B cell (primary cell): ENCODE measurements at regions not wholly inside any gene's neighbourhood (a gene's known extent, or its start where the extent isn't known, plus 50 kb on each side); places are given as distances from the start of the nearest gene placed in this dataset.

Experiments
- ATAC-seq: fragments of 200-7000 bp; cut with Tn5 transposase; one replicate; pipeline ENCODE4 v1.10.0; 2021; ENCODE audit warnings: low read depth, mild to moderate bottlenecking, moderate number of reproducible peaks, moderate library complexity
- CTCF ChIA-PET: fragments of 350-600 bp; sonication (Branson Sonifier 250); formaldehyde crosslinking; loops from one replicate; lab custom pipeline; 2021; ENCODE audit warnings: antibody characterized with exemption, inconsistent platforms; lab: Charles Lee
- POLR2A ChIA-PET: fragments of 350-600 bp; sonication (Branson Sonifier 250); formaldehyde crosslinking; loops from one replicate; lab custom pipeline; 2021; ENCODE audit warnings: antibody characterized with exemption; lab: Charles Lee
- DNase-seq: peaks from one replicate; pipeline ENCODE4 v3.0.0; 2013
- H2AFZ ChIP-seq: 2 replicates; pipeline ENCODE4 v1.6.1; 2012; ENCODE audit warnings: mild to moderate bottlenecking, low read depth, low read length; ENCODE audit not compliant: insufficient read depth, poor library complexity, severe bottlenecking
- H3K27ac ChIP-seq, 2 donors: 1 replicate in 1 of 2; 2 replicates in 1 of 2; pipeline ENCODE4 v1.5.1; 2012 to 2013; ENCODE audit warnings: low read length in 2 of 2, mild to moderate bottlenecking in 2 of 2, moderate library complexity in 1 of 2
- H3K27me3 ChIP-seq, 4 experiments: fragments of 200-600 bp in 1 of 4; sonication (generic) in 1 of 4; replicated peaks in 1 of 4; 1 replicate in 2 of 4; 2 replicates in 2 of 4; pipeline versions ENCODE4 v1.6.1 to v1.7.0; 2013 to 2016; ENCODE audit warnings: low read length in 3 of 4, mild to moderate bottlenecking in 2 of 4, mixed read lengths in 1 of 4, moderate library complexity in 1 of 4; ENCODE audit not compliant: insufficient read depth in 4 of 4, control insufficient read depth in 3 of 4; ENCODE audit errors: control extremely low read depth in 1 of 4
- H3K36me3 ChIP-seq, 2 experiments: replicated peaks in 1 of 2; 1 replicate in 1 of 2; 2 replicates in 1 of 2; pipeline versions ENCODE4 v1.6.1 to v1.7.1; 2013; ENCODE audit warnings: low read length in 1 of 2; ENCODE audit not compliant: insufficient read depth in 2 of 2, control insufficient read depth in 1 of 2; ENCODE audit errors: control extremely low read depth in 1 of 2, extremely low read depth in 1 of 2
- H3K4me1 ChIP-seq, 2 donors: fragments of 200-600 bp in 1 of 2; sonication (generic) in 1 of 2; 1 replicate in 1 of 2; 2 replicates in 1 of 2; pipeline versions ENCODE4 v1.5.1 to v1.6.1; 2013 to 2017; ENCODE audit warnings: low read length in 2 of 2; ENCODE audit not compliant: control insufficient read depth in 2 of 2, insufficient read depth in 2 of 2
- H3K4me2 ChIP-seq: replicated peaks from 2 replicates; pipeline ENCODE3; 2012; ENCODE audit warnings: mild to moderate bottlenecking, low read depth, low read length; ENCODE audit not compliant: poor library complexity, severe bottlenecking
- H3K4me3 ChIP-seq, 5 experiments: fragments of 200-600 bp in 1 of 5; sonication (generic) in 1 of 5; 1 replicate in 3 of 5; 2 replicates in 2 of 5; pipeline versions ENCODE4 v1.5.1 to v1.7.0; 2011 to 2016; ENCODE audit warnings: low read length in 4 of 5, mild to moderate bottlenecking in 4 of 5, low read depth in 2 of 5, control low read depth in 1 of 5, moderate library complexity in 1 of 5; ENCODE audit not compliant: insufficient read depth in 1 of 5; ENCODE audit errors: control extremely low read depth in 1 of 5, extremely low read depth in 1 of 5
- H3K79me2 ChIP-seq: fragments of 200-600 bp; sonication (generic); one replicate; pipeline ENCODE4 v1.6.0; 2016; ENCODE audit warnings: low read length; ENCODE audit not compliant: control insufficient read depth, insufficient read depth
- H3K9ac ChIP-seq: fragments of 200-600 bp; sonication (generic); 2 replicates; pipeline ENCODE4 v1.6.1; 2017; ENCODE audit warnings: mild to moderate bottlenecking, low read length, moderate library complexity
- H3K9me3 ChIP-seq, 3 donors: one replicate each; pipeline versions ENCODE4 v1.6.1 to v1.7.1; 2013; ENCODE audit warnings: low read length in 2 of 3; ENCODE audit not compliant: control insufficient read depth in 2 of 3, insufficient read depth in 1 of 3; ENCODE audit errors: control extremely low read depth in 1 of 3
- H4K20me1 ChIP-seq: 2 replicates; pipeline ENCODE4 v1.6.0; 2012; ENCODE audit warnings: mild to moderate bottlenecking, low read length; ENCODE audit not compliant: insufficient read depth, control insufficient read depth, poor library complexity, severe bottlenecking
- H3K27ac Mint-ChIP-seq: one replicate; pipeline ENCODE4 v1.8.0; 2021; ENCODE audit warnings: mixed read lengths
- H3K27me3 Mint-ChIP-seq: one replicate; pipeline ENCODE4 v1.8.0; 2021; ENCODE audit warnings: mixed read lengths
- H3K4me1 Mint-ChIP-seq: one replicate; pipeline ENCODE4 v1.8.0; 2021; ENCODE audit warnings: mixed read lengths
- H3K4me3 Mint-ChIP-seq: one replicate; pipeline ENCODE4 v1.8.0; 2021; ENCODE audit warnings: mixed read lengths
- H3K9me3 Mint-ChIP-seq: one replicate; pipeline ENCODE4 v1.8.0; 2022; ENCODE audit warnings: mixed read lengths; ENCODE audit not compliant: insufficient read depth
- EZH2 ChIP-seq: IDR thresholded peaks from 2 replicates; pipeline ENCODE4 v1.6.1; 2012; ENCODE audit warnings: borderline replicate concordance, low read depth, mild to moderate bottlenecking, moderate library complexity, low read length; ENCODE audit not compliant: insufficient read depth, poor library complexity, severe bottlenecking
- WGBS: methylation state at CpG from one replicate; pipeline ENCODE4 v1.1.5; 2013; ENCODE audit warnings: missing lambda C conversion rate; ENCODE audit not compliant: insufficient coverage; 5-methylcytosine and 5-hydroxymethylcytosine counted together
- intact Hi-C: fragments of 100-400 bp; cut with micrococcal nuclease; formaldehyde crosslinking; loops from one replicate; pipeline ENCODE4 v1.10.0; 2022
- TF ChIP-seq, protein P1 (sequence below): fragments of 200-600 bp; IDR thresholded peaks from one replicate; pipeline ENCODE4 v1.8.0; 2022; ENCODE audit warnings: antibody characterized with exemption, mild to moderate bottlenecking

DNA sequence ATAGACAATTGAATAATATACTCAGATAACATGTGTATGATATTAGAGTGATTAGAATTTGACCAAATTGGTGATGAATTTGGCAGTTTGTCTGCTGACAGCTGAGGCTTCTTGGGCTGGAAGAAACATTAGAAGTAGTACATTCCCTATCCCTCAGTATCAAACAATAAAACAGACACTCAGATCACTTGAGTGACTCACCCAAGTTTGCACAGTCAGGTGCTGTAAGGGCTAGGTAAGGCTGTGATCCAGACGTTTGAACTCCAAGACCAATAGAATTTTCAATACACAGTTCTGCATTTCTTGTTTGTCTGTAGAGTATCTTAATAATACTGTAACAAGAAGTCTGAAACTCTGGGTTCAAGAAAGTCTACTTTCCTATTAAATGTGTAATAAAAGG, 223.5 kb downstream of the POSTN start:
- Histone ChIP-seq H3K27me3 (no peaks in the 10 kb centered on the region), H3K27ac (no peak overlapping the region), H3K4me3 (no peak overlapping the region), H3K9ac (no peak overlapping the region), H3K79me2 (no peaks in the 10 kb centered on the region), H3K36me3 (no peaks in the 10 kb centered on the region), H4K20me1 (no peaks in the 10 kb centered on the region), H2AFZ (no peak overlapping the region), H3K4me2 (no peak overlapping the region), H3K9me3 (no peaks in the 10 kb centered on the region), H3K4me1 (no peaks in the 10 kb centered on the region)
- intact Hi-C loops, result no loop called here
- no peaks in the 10 kb centered on the region for H3K27me3 Mint-ChIP-seq
- no peaks in the 10 kb centered on the region for H3K4me1 Mint-ChIP-seq
- no CpG with 5 or more reads among the region's 1 CpG for WGBS
- ChIA-PET POLR2A (no interaction called here), CTCF (no interaction called here)
- H3K9me3 Mint-ChIP-seq, result no peaks in the 10 kb centered on the region
- no peak overlapping the region for H3K4me3 Mint-ChIP-seq
- TF ChIP-seq, protein P1, sequence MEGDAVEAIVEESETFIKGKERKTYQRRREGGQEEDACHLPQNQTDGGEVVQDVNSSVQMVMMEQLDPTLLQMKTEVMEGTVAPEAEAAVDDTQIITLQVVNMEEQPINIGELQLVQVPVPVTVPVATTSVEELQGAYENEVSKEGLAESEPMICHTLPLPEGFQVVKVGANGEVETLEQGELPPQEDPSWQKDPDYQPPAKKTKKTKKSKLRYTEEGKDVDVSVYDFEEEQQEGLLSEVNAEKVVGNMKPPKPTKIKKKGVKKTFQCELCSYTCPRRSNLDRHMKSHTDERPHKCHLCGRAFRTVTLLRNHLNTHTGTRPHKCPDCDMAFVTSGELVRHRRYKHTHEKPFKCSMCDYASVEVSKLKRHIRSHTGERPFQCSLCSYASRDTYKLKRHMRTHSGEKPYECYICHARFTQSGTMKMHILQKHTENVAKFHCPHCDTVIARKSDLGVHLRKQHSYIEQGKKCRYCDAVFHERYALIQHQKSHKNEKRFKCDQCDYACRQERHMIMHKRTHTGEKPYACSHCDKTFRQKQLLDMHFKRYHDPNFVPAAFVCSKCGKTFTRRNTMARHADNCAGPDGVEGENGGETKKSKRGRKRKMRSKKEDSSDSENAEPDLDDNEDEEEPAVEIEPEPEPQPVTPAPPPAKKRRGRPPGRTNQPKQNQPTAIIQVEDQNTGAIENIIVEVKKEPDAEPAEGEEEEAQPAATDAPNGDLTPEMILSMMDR, result no peak
- no peak for TF ChIP-seq EZH2
- ATAC-seq (no peak), DNase-seq (no peak)
- no peak overlapping the region for H3K27ac Mint-ChIP-seq

DNA sequence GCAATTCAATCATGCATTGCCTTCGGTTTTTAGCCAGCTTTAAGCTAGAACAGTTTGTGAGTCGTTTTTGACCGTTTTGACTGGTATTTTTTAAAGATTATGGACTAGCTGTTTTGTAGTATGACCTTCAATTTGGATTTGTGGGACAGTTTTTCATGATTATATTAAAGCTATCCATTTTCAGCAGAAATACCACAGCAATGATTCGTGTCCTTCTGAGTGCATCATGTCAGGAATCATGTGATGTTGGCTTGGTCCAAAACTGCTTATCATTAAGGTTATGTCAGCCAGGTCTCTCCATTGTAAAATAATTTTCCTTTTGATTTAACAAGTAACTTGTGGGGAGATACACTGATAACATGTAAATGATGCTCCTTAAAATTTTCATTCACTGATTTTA, 229.0 kb downstream of the POSTN start:
- Histone ChIP-seq H3K36me3 (no peaks in the 10 kb centered on the region), H3K9ac (no peak overlapping the region), H2AFZ (no peak overlapping the region), H3K4me2 (no peak overlapping the region), H3K27ac (no peak overlapping the region), H3K4me1 (no peaks in the 10 kb centered on the region), H3K27me3 (no peaks in the 10 kb centered on the region), H3K9me3 (no peaks in the 10 kb centered on the region), H3K79me2 (no peaks in the 10 kb centered on the region), H4K20me1 (no peaks in the 10 kb centered on the region), H3K4me3 (no peak overlapping the region)
- intact Hi-C loops, result no loop called here
- Mint-ChIP-seq H3K27ac (no peak overlapping the region), H3K9me3 (peaks cover 3% of the 10 kb centered on the region), H3K27me3 (no peaks in the 10 kb centered on the region), H3K4me3 (no peak overlapping the region), H3K4me1 (no peaks in the 10 kb centered on the region)
- DNase-seq, result no peak
- ChIA-PET POLR2A (no interaction called here), CTCF (no interaction called here)
- ATAC-seq, result no peak
- TF ChIP-seq, protein P1, result no peak
- TF ChIP-seq EZH2, result no peak
- WGBS, result 80% methylated on average over 2 of the region's 4 CpGs
